HG03135 (cell line): ENCODE measurements at regions not wholly inside any gene's neighbourhood (a gene's known extent, or its start where the extent isn't known, plus 50 kb on each side); places are given as distances from the start of the nearest gene placed in this dataset.
"Not testable (repeated sequence)": the region's sequence is repeated elsewhere in the genome, so short reads cannot be mapped to it uniquely, and the experiment has no call there.

Experiments
- ATAC-seq: cut with Tn5 transposase; IDR thresholded peaks from one replicate; pipeline ENCODE4 v1.9.1; 2021; ENCODE audit warnings: mild to moderate bottlenecking, moderate library complexity; ENCODE audit not compliant: unreplicated experiment

- no peak for ATAC-seq
Observed at GRCh38 chr12:107366322-107366721, 273.0 kb upstream of the CRY1 start.

GRCh38 chr12:107368586-107368985 is 275.2 kb upstream of the CRY1 start:
- no peak for ATAC-seq

- no peak for ATAC-seq
Observed at GRCh38 chr12:107369006-107369405, 275.7 kb upstream of the CRY1 start.

- ATAC-seq: no peak
Observed at GRCh38 chr12:107369679-107370078, 276.3 kb upstream of the CRY1 start.

- ATAC-seq: no peak
Observed at GRCh38 chr12:107372229-107372658, 278.9 kb upstream of the CRY1 start.

GRCh38 chr12:107373238-107373809 is 280.0 kb upstream of the CRY1 start:
- ATAC-seq: no peak

GRCh38 chr12:107374161-107374840 is 281.0 kb upstream of the CRY1 start:
- no peak for ATAC-seq

GRCh38 chr12:107375231-107375630 is 281.9 kb upstream of the CRY1 start:
- no peak for ATAC-seq

GRCh38 chr12:107377596-107378385 is 284.4 kb upstream of the CRY1 start:
- ATAC-seq: no peak

GRCh38 chr12:107378609-107379008 is 285.3 kb upstream of the CRY1 start:
- no peak for ATAC-seq

- not testable (repeated sequence) for ATAC-seq
Observed at GRCh38 chr12:107379142-107379851, 285.9 kb upstream of the CRY1 start.

- ATAC-seq: no peak
Observed at GRCh38 chr12:107379852-107380567, 286.7 kb upstream of the CRY1 start.

GRCh38 chr12:107384645-107385044 is 291.3 kb upstream of the CRY1 start:
- no peak for ATAC-seq

GRCh38 chr12:107385509-107385908 is 292.2 kb upstream of the CRY1 start:
- ATAC-seq: no peak

GRCh38 chr12:107386569-107386968 is 293.2 kb upstream of the CRY1 start:
- no peak for ATAC-seq

GRCh38 chr12:107388263-107388662 is 294.9 kb upstream of the CRY1 start:
- no peak for ATAC-seq

- ATAC-seq: no peak
Observed at GRCh38 chr12:107390414-107390813, 295.2 kb upstream of the PWP1 start.

GRCh38 chr12:107393043-107393717 is 292.4 kb upstream of the PWP1 start:
- ATAC-seq: no peak

- ATAC-seq: no peak
Observed at GRCh38 chr12:107394693-107395092, 290.9 kb upstream of the PWP1 start.

- no peak for ATAC-seq
Observed at GRCh38 chr12:107395817-107396216, 289.8 kb upstream of the PWP1 start.
